ENCODE measurements at regions not wholly inside any gene's neighbourhood (a gene's known extent, or its start where the extent isn't known, plus 50 kb on each side); places are given as distances from the start of the nearest gene placed in this dataset.

GRCh38 chr2:9772035-9772998 is 71.0 kb upstream of the TAF1B start:
- ChIA-PET CTCF (interaction anchor here (1.4 to 6.3 kb wide), 5 partner anchors 11 to 275 kb away, joined by 3 to 49 read pairs (median 29); no protein-coding TSS in a partner anchor), POLR2A (no interaction called here)

GRCh38 chr2:9772999-9773902 is 70.0 kb upstream of the TAF1B start:
- ChIA-PET CTCF (interaction anchor here (1.3 to 6.3 kb wide), 4 partner anchors 12 to 630 kb away, joined by 3 to 46 read pairs (median 16); no protein-coding TSS in a partner anchor), POLR2A (no interaction called here)
- no peak for TF ChIP-seq CTCF (IDR thresholded peaks at IDR 0.05; ENCODE audit: control extremely low read depth, extremely low read depth, low read depth, missing control alignments)
- DNase-seq (ENCODE audit: extremely low spot score), result no peak

More at GRCh38 chr2:9772035-9772998, 71.0 kb upstream of the TAF1B start:
- no peak for TF ChIP-seq CTCF (IDR thresholded peaks at IDR 0.05; ENCODE audit: control extremely low read depth, extremely low read depth, low read depth, missing control alignments)
- no peak for DNase-seq (ENCODE audit: extremely low spot score)

- no peak for TF ChIP-seq CTCF (IDR thresholded peaks at IDR 0.05; ENCODE audit: control extremely low read depth, extremely low read depth, low read depth, missing control alignments)
- ChIA-PET POLR2A (no interaction called here), CTCF (interaction anchor here (0.9 to 6.3 kb wide), 5 partner anchors 9 to 631 kb away, joined by 3 to 46 read pairs (median 4); no protein-coding TSS in a partner anchor)
- no peak for DNase-seq (ENCODE audit: extremely low spot score)
These were observed 69.4 kb upstream of the TAF1B start for GRCh38 chr2:9773903-9774239.

- no peak for DNase-seq (ENCODE audit: extremely low spot score)
- CTCF ChIA-PET, result interaction anchor here (0.9 to 6.3 kb wide), 5 partner anchors 9 to 631 kb away, joined by 3 to 46 read pairs (median 4); no protein-coding TSS in a partner anchor
- POLR2A ChIA-PET, result no interaction called here
- TF ChIP-seq CTCF (IDR thresholded peaks at IDR 0.05; ENCODE audit: control extremely low read depth, extremely low read depth, low read depth, missing control alignments), result no peak
These were observed 69.0 kb upstream of the TAF1B start for GRCh38 chr2:9774266-9774665.

- ChIA-PET CTCF (no interaction called here), POLR2A (no interaction called here)
- TF ChIP-seq CTCF (IDR thresholded peaks at IDR 0.05; ENCODE audit: control extremely low read depth, extremely low read depth, low read depth, missing control alignments), result no peak
- no peak for DNase-seq (ENCODE audit: extremely low spot score)
These were observed 67.9 kb upstream of the TAF1B start for GRCh38 chr2:9775351-9775750.

GRCh38 chr2:9775999-9776712 is 67.1 kb upstream of the TAF1B start:
- POLR2A ChIA-PET, result no interaction called here
- no peak for TF ChIP-seq CTCF (IDR thresholded peaks at IDR 0.05; ENCODE audit: control extremely low read depth, extremely low read depth, low read depth, missing control alignments)
- DNase-seq (ENCODE audit: extremely low spot score), result no peak
- CTCF ChIA-PET, result no interaction called here
